Ovary (tissue), 1 donor: ENCODE measurements at regions not wholly inside any gene's neighbourhood (a gene's known extent, or its start where the extent isn't known, plus 50 kb on each side); places are given as distances from the start of the nearest gene placed in this dataset.

Source experiments
- EP300 ChIP-seq: sonication (generic); formaldehyde crosslinking; IDR thresholded peaks from one replicate; pipeline ENCODE4 v1.6.1; 2017; ENCODE audit warnings: antibody characterized with exemption
- POLR2A ChIP-seq: fragments of 450-650 bp; IDR thresholded peaks from one replicate; pipeline ENCODE4 v1.6.1; 2017; ENCODE audit warnings: antibody characterized with exemption, mild to moderate bottlenecking, moderate library complexity

- TF ChIP-seq POLR2A (no peak), EP300 (no peak)
These were observed 123.3 kb downstream of the BEGAIN start for GRCh38 chr14:100463937-100464336.
